GM12892 (cell line): ENCODE measurements at regions not wholly inside any gene's neighbourhood (a gene's known extent, or its start where the extent isn't known, plus 50 kb on each side); places are given as distances from the start of the nearest gene placed in this dataset.

Source experiments
- POLR2A ChIP-seq: IDR thresholded peaks from 2 replicates; pipeline ENCODE4 v1.6.1; 2011; ENCODE audit warnings: low read depth, low read length, control low read depth
- POLR2AphosphoS5 ChIP-seq: IDR thresholded peaks from 2 replicates; pipeline ENCODE4 v1.6.1; 2011; ENCODE audit warnings: low read depth, low read length, control low read depth
- TAF1 ChIP-seq: IDR thresholded peaks from 2 replicates; pipeline ENCODE4 v1.6.1; 2011; ENCODE audit warnings: low read depth, mild to moderate bottlenecking, control low read depth, low read length, borderline replicate concordance

DNA sequence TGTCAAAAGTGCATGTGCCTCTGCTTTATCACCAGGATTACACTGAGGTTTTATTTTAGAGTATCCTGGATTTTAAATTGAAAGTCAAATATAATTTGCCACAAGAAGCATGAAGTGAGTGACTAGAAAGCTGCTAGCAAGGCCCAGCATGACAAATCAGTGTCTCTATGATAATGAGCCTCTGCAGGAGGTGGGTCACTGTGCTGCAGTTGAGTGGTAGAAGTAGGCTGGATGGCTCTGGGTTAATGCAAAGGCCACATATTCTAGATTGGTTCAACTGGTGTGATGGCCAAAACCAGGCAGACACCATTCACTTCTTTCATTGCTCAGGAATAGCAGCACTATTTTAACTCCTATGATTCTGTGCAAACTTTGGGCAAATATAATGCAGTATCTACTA is 491.5 kb downstream of the OLFM4 start:
- no peak for TF ChIP-seq POLR2A
- no peak for TF ChIP-seq POLR2AphosphoS5
- TF ChIP-seq TAF1, result no peak
